Keratinocyte (primary cell): ENCODE measurements at regions not wholly inside any gene's neighbourhood (a gene's known extent, or its start where the extent isn't known, plus 50 kb on each side); places are given as distances from the start of the nearest gene placed in this dataset.

Source experiments
- CTCF ChIP-seq, 3 experiments: IDR thresholded peaks in 1 of 3; conservative IDR thresholded peaks in 1 of 3; optimal IDR thresholded peaks in 1 of 3; 2 replicates in 2 of 3; 3 replicates in 1 of 3; pipeline versions ENCODE3 to v1.5.1; 2011; ENCODE audit warnings: low read length in 3 of 3, mild to moderate bottlenecking in 3 of 3, moderate library complexity in 2 of 3, control low read depth in 1 of 3, inconsistent platforms in 1 of 3; ENCODE audit not compliant: insufficient read depth in 2 of 3; ENCODE audit errors: extremely low read depth in 1 of 3
- EZH2 ChIP-seq: IDR thresholded peaks from one replicate; pipeline ENCODE4 v1.6.1; 2012; ENCODE audit warnings: inconsistent platforms, mild to moderate bottlenecking, low read length, moderate library complexity

GRCh38 chr6:72559067-72559466 lies 62.8 kb upstream of the KCNQ5 start:
- TF ChIP-seq CTCF (optimal IDR thresholded peaks at IDR 0.05 in 1 of 3, IDR thresholded peaks at IDR 0.05 in 1 of 3, conservative IDR thresholded peaks at IDR 0.05 in 1 of 3; ENCODE audit: extremely low read depth in 1 of 3, insufficient read depth in 2 of 3, low read length in 3 of 3) = no peak
- TF ChIP-seq EZH2 = no peak
